ENCODE measurements at regions not wholly inside any gene's neighbourhood (a gene's known extent, or its start where the extent isn't known, plus 50 kb on each side); places are given as distances from the start of the nearest gene placed in this dataset.

GRCh38 chr6:67544851-67545452 lies 1090.1 kb upstream of the ADGRB3 start:
- Mint-ChIP-seq H3K36me3 (ENCODE audit: low read depth) (peaks cover 14% of the 10 kb centered on the region; the same call in 1 of the 2 replicates), H3K4me3 (no peak overlapping the region), H3K4me1 (ENCODE audit: low read depth) (no peaks in the 10 kb centered on the region), H3K27ac (no peak overlapping the region), H3K9me3 (peaks cover 58% of the 10 kb centered on the region), H3K27me3 (ENCODE audit: insufficient read depth) (no peaks in the 10 kb centered on the region)
- TF ChIP-seq, protein P1, sequence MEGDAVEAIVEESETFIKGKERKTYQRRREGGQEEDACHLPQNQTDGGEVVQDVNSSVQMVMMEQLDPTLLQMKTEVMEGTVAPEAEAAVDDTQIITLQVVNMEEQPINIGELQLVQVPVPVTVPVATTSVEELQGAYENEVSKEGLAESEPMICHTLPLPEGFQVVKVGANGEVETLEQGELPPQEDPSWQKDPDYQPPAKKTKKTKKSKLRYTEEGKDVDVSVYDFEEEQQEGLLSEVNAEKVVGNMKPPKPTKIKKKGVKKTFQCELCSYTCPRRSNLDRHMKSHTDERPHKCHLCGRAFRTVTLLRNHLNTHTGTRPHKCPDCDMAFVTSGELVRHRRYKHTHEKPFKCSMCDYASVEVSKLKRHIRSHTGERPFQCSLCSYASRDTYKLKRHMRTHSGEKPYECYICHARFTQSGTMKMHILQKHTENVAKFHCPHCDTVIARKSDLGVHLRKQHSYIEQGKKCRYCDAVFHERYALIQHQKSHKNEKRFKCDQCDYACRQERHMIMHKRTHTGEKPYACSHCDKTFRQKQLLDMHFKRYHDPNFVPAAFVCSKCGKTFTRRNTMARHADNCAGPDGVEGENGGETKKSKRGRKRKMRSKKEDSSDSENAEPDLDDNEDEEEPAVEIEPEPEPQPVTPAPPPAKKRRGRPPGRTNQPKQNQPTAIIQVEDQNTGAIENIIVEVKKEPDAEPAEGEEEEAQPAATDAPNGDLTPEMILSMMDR (IDR thresholded peaks at IDR 0.05) = no peak
- no peak for DNase-seq

- H3K27ac Mint-ChIP-seq = no peak overlapping the region
- H3K9me3 Mint-ChIP-seq = peaks cover 60% of the 10 kb centered on the region
- H3K36me3 Mint-ChIP-seq (ENCODE audit: low read depth) = peaks cover 14% of the 10 kb centered on the region; the same call in 1 of the 2 replicates
- no peaks in the 10 kb centered on the region for H3K4me1 Mint-ChIP-seq (ENCODE audit: low read depth)
- TF ChIP-seq, protein P1 (IDR thresholded peaks at IDR 0.05) = no peak
- no peak for DNase-seq
- H3K4me3 Mint-ChIP-seq = no peak overlapping the region
- H3K27me3 Mint-ChIP-seq (ENCODE audit: insufficient read depth) = no peaks in the 10 kb centered on the region
Measured at GRCh38 chr6:67541586-67541985, 1093.5 kb upstream of the ADGRB3 start.

- no peaks in the 10 kb centered on the region for H3K4me1 Mint-ChIP-seq (ENCODE audit: low read depth)
- H3K4me3 Mint-ChIP-seq = no peak overlapping the region
- H3K9me3 Mint-ChIP-seq = peaks cover 61% of the 10 kb centered on the region
- H3K27ac Mint-ChIP-seq = no peak overlapping the region
- TF ChIP-seq, protein P1 (IDR thresholded peaks at IDR 0.05) = no peak
- peaks cover 6% of the 10 kb centered on the region; the same call in 1 of the 2 replicates for H3K36me3 Mint-ChIP-seq (ENCODE audit: low read depth)
- no peaks in the 10 kb centered on the region for H3K27me3 Mint-ChIP-seq (ENCODE audit: insufficient read depth)
- DNase-seq = no peak
Measured at GRCh38 chr6:67538032-67538431, 1097.0 kb upstream of the ADGRB3 start.

- no peak for DNase-seq
- no peak overlapping the region for H3K27ac Mint-ChIP-seq
- TF ChIP-seq, protein P1 (IDR thresholded peaks at IDR 0.05) = no peak
- no peaks in the 10 kb centered on the region for H3K27me3 Mint-ChIP-seq (ENCODE audit: insufficient read depth)
- peaks cover 49% of the 10 kb centered on the region for H3K9me3 Mint-ChIP-seq
- no peaks in the 10 kb centered on the region; the same call in 1 of the 2 replicates for H3K36me3 Mint-ChIP-seq (ENCODE audit: low read depth)
- H3K4me1 Mint-ChIP-seq (ENCODE audit: low read depth) = no peaks in the 10 kb centered on the region
- H3K4me3 Mint-ChIP-seq = no peak overlapping the region
Measured at GRCh38 chr6:67535946-67536345, 1099.1 kb upstream of the ADGRB3 start.

DNA sequence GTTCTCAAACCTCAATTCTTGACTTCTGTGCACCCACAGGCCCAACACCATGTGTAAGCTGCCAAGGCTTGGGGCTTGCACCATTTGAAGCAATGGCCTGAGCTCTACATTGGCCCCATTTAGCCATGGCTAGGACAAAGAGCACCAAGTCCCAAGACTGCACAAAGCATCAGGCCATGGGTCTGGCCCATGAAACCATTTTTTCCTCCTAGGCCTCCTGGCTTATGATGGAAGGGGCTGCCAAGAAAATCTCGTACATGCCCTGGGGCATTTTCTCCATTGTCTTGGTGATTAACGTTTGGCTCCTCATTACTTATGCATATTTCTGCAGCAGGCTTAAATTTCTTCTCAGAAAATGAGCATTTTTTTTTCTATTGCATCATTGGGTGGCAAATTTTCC lies 1128.7 kb upstream of the ADGRB3 start:
- DNase-seq = no peak
- Mint-ChIP-seq H3K9me3 (peaks cover 24% of the 10 kb centered on the region), H3K36me3 (ENCODE audit: low read depth) (0 out of 2 replicates have a peak, but pooled peaks cover 8% of the 10 kb centered on the region), H3K27me3 (ENCODE audit: insufficient read depth) (no peaks in the 10 kb centered on the region), H3K4me3 (no peak overlapping the region), H3K27ac (no peak overlapping the region), H3K4me1 (ENCODE audit: low read depth) (no peaks in the 10 kb centered on the region)
- TF ChIP-seq, protein P1 (IDR thresholded peaks at IDR 0.05) = no peak
